ENCODE measurements at regions not wholly inside any gene's neighbourhood (a gene's known extent, or its start where the extent isn't known, plus 50 kb on each side); places are given as distances from the start of the nearest gene placed in this dataset.

- Histone ChIP-seq H3K23me2 (ENCODE audit: insufficient read length, low read depth, low read length, poor library complexity, severe bottlenecking) (no peaks in the 10 kb centered on the region), H3K23ac (ENCODE audit: insufficient read length, low read depth, low read length) (no peak overlapping the region), H2BK120ac (ENCODE audit: low read depth, low read length, poor library complexity, severe bottlenecking) (no peak overlapping the region), H3K4me1 (ENCODE audit: insufficient read depth, low read length) (no peaks in the 10 kb centered on the region), H2BK20ac (ENCODE audit: low read depth, low read length, poor library complexity, severe bottlenecking) (no peak overlapping the region), H2AK5ac (ENCODE audit: insufficient read length, low read length) (no peak overlapping the region), H4K91ac (ENCODE audit: insufficient read length, low read depth, low read length) (no peak overlapping the region), H3K56ac (ENCODE audit: insufficient read length, low read depth, low read length) (no peak overlapping the region), H2BK5ac (ENCODE audit: insufficient read length, low read length) (no peak overlapping the region), H4K8ac (replicated peaks; ENCODE audit: insufficient read length, low read depth, low read length) (no peak overlapping the region), H2BK12ac (ENCODE audit: insufficient read length, low read depth, low read length) (no peak overlapping the region), H3T11ph (ENCODE audit: low read length) (no peak overlapping the region), H3K27ac (ENCODE audit: insufficient read length, low read depth, low read length) (no peak overlapping the region), H3K9me3 (ENCODE audit: control insufficient read depth, low read depth, low read length) (no peaks in the 10 kb centered on the region), H3K79me2 (ENCODE audit: insufficient read depth, low read length) (no peaks in the 10 kb centered on the region), H3K4me2 (ENCODE audit: insufficient read depth, insufficient read length, low read length) (no peak overlapping the region), H3K14ac (ENCODE audit: insufficient read depth, low read length) (no peak overlapping the region; the same call in 1 of the 2 replicates), H3K4ac (ENCODE audit: low read depth, low read length) (no peak overlapping the region), H3K27me3 (ENCODE audit: insufficient read depth, low read length) (no peaks in the 10 kb centered on the region), H3K79me1 (ENCODE audit: insufficient read depth, low read depth, low read length, poor library complexity, severe bottlenecking) (no peaks in the 10 kb centered on the region), H3K18ac (ENCODE audit: insufficient read length, low read depth, low read length) (no peak overlapping the region), H2BK15ac (ENCODE audit: low read depth, low read length) (no peak overlapping the region), H2AFZ (ENCODE audit: low read length) (no peak overlapping the region), H4K5ac (ENCODE audit: insufficient read length, low read depth, low read length) (no peak overlapping the region), H3K9ac (ENCODE audit: extremely low read depth, insufficient read length, low read length) (no peak overlapping the region), H4K20me1 (ENCODE audit: control insufficient read depth, insufficient read depth, insufficient read length) (no peaks in the 10 kb centered on the region)
- Mint-ChIP-seq H3K4me1 (no peaks in the 10 kb centered on the region), H3K4me3 (no peak overlapping the region), H3K36me3 (ENCODE audit: insufficient read depth in 1 of 3, low read depth in 3 of 3) (peaks cover 0 to 10% (median 0%) of the 10 kb centered on the region in 3 experiments; a peak in 1 of 7 replicates), H3K27me3 (ENCODE audit: low read depth) (no peaks in the 10 kb centered on the region), H3K27ac (no peak overlapping the region), H3K9me3 (0 out of 5 replicates have a peak, but pooled peaks cover 0 to 3% of the 10 kb centered on the region in 2 experiments)
- WGBS (ENCODE audit: extremely low coverage, insufficient read length, low lambda C conversion rate): no CpG with 5 or more reads among the region's 12 CpGs
- TF ChIP-seq CTCF (conservative IDR thresholded peaks at IDR 0.05): no peak
- DNase-seq: no peak
Measured at GRCh38 chr9:81508476-81508875, 180.9 kb downstream of the TLE1 start.

Data from H9 (cell line).